ENCODE measurements at regions not wholly inside any gene's neighbourhood (a gene's known extent, or its start where the extent isn't known, plus 50 kb on each side); places are given as distances from the start of the nearest gene placed in this dataset.

DNA sequence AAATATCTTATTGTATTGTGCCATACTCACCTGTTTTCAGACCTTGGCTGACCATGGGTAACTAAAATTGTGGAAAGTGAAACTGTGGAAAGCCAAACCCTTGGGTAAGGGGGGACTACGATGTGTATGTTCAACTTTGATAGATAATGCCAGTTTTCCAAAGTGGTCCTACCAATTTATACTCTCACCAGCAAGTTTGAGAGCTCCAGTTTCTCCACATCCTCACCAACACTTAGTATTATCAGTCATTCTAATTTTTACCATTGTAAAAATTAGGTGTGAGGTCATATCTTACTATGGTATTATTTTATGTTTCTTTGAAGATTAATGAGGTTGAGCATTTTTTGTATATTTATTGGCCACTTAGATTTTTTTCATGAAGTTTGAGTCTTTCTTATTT lies 346.9 kb upstream of the PODXL start:
- TF ChIP-seq POLR2AphosphoS5 (IDR thresholded peaks at IDR 0.05) = no peak
- TF ChIP-seq, protein P1, sequence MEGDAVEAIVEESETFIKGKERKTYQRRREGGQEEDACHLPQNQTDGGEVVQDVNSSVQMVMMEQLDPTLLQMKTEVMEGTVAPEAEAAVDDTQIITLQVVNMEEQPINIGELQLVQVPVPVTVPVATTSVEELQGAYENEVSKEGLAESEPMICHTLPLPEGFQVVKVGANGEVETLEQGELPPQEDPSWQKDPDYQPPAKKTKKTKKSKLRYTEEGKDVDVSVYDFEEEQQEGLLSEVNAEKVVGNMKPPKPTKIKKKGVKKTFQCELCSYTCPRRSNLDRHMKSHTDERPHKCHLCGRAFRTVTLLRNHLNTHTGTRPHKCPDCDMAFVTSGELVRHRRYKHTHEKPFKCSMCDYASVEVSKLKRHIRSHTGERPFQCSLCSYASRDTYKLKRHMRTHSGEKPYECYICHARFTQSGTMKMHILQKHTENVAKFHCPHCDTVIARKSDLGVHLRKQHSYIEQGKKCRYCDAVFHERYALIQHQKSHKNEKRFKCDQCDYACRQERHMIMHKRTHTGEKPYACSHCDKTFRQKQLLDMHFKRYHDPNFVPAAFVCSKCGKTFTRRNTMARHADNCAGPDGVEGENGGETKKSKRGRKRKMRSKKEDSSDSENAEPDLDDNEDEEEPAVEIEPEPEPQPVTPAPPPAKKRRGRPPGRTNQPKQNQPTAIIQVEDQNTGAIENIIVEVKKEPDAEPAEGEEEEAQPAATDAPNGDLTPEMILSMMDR (IDR thresholded peaks at IDR 0.05) = no peak
